ENCODE measurements at regions not wholly inside any gene's neighbourhood (a gene's known extent, or its start where the extent isn't known, plus 50 kb on each side); places are given as distances from the start of the nearest gene placed in this dataset.

DNA sequence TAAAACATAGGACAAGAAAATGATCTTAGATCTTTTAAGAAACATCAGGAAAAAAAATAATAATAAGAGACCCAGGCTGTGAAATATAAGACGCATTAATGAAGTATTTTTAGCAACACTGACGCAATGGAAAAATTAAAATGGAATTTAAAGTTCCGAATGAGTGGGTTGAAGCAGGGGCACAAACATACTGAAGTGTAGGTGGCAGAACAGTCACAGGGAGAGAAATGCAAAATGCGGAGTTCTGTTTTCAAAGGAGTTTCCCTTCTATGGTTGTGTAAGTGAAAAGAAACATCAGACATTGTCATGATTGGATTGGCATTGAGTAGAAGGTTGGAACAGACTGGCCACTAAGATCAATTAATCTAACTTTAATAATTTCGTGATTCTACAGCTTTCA is 159.8 kb downstream of the CYSLTR2 start:
- Histone ChIP-seq H4K20me1 (ENCODE audit: low read length) (no peaks in the 10 kb centered on the region), H3K79me2 (ENCODE audit: low read length) (no peaks in the 10 kb centered on the region), H3K9me2 (replicated peaks; ENCODE audit: low read length) (no peaks in the 10 kb centered on the region), H3K4me1 (ENCODE audit: insufficient read depth, low read length) (peaks cover 7% of the 10 kb centered on the region), H3K4me3 (ENCODE audit: low read length) (no peak overlapping the region), H3F3A (ENCODE audit: low read length, unreplicated experiment) (no peaks in the 10 kb centered on the region), H3K9me3 (ENCODE audit: low read length) (no peaks in the 10 kb centered on the region), H3K9ac (ENCODE audit: low read length) (no peak overlapping the region), H3K27ac (ENCODE audit: low read length) (no peak overlapping the region), H3K36me3 (ENCODE audit: low read depth, low read length) (no peaks in the 10 kb centered on the region), H3K27me3 (ENCODE audit: low read length) (no peaks in the 10 kb centered on the region), H3K4me2 (ENCODE audit: low read length) (no peak overlapping the region), H2AFZ (ENCODE audit: low read length) (no peak overlapping the region)
- TF ChIP-seq EZH2phosphoT487 (IDR thresholded peaks at IDR 0.05; ENCODE audit: borderline replicate concordance, low read length) (no peak), EZH2 (IDR thresholded peaks at IDR 0.05; ENCODE audit: low read length, unreplicated experiment) (no peak)
- TF ChIP-seq, protein P1, sequence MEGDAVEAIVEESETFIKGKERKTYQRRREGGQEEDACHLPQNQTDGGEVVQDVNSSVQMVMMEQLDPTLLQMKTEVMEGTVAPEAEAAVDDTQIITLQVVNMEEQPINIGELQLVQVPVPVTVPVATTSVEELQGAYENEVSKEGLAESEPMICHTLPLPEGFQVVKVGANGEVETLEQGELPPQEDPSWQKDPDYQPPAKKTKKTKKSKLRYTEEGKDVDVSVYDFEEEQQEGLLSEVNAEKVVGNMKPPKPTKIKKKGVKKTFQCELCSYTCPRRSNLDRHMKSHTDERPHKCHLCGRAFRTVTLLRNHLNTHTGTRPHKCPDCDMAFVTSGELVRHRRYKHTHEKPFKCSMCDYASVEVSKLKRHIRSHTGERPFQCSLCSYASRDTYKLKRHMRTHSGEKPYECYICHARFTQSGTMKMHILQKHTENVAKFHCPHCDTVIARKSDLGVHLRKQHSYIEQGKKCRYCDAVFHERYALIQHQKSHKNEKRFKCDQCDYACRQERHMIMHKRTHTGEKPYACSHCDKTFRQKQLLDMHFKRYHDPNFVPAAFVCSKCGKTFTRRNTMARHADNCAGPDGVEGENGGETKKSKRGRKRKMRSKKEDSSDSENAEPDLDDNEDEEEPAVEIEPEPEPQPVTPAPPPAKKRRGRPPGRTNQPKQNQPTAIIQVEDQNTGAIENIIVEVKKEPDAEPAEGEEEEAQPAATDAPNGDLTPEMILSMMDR (conservative IDR thresholded peaks at IDR 0.05; ENCODE audit: low read depth, low read length): no peak
- intact Hi-C loops (cut with micrococcal nuclease): no loop called here
- no TSS peak for BruUV-seq (replicated peaks)
- POLR2A ChIA-PET (ENCODE audit: unreplicated experiment): no interaction called here
- CTCF ChIA-PET: no interaction called here
- no peak for DNase-seq
- no peak for ATAC-seq

DNA sequence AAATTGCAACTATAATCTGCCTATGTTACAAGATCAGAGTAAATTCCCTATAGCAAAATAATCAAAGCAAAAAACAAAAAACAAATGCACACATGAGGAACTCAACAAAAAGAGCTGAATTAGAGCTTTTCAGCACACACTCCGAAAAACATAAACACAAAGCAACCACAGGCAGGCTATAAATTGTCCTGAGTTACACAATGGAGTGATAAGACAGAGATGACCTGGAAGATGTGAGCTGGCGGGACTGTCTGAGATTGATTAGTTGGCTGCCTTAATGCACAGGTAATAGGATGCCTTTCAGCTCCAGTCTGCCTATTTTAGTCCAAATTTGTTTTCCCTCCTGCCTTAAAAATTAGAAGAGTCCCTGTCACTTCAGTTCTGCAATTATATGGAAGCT is 159.0 kb upstream of the FNDC3A start:
- Histone ChIP-seq H3K27me3 (ENCODE audit: low read length) (no peaks in the 10 kb centered on the region), H3K9ac (ENCODE audit: low read length) (no peak overlapping the region), H3F3A (ENCODE audit: low read length, unreplicated experiment) (no peaks in the 10 kb centered on the region), H3K9me3 (ENCODE audit: low read length) (no peaks in the 10 kb centered on the region), H3K27ac (ENCODE audit: low read length) (no peak overlapping the region), H2AFZ (ENCODE audit: low read length) (no peak overlapping the region), H4K20me1 (ENCODE audit: low read length) (no peaks in the 10 kb centered on the region), H3K4me2 (ENCODE audit: low read length) (no peak overlapping the region), H3K4me1 (ENCODE audit: insufficient read depth, low read length) (peaks cover 32% of the 10 kb centered on the region), H3K9me2 (replicated peaks; ENCODE audit: low read length) (no peaks in the 10 kb centered on the region), H3K4me3 (ENCODE audit: low read length) (no peak overlapping the region), H3K36me3 (ENCODE audit: low read depth, low read length) (no peaks in the 10 kb centered on the region), H3K79me2 (ENCODE audit: low read length) (no peaks in the 10 kb centered on the region)
- ChIA-PET POLR2A (ENCODE audit: unreplicated experiment) (no interaction called here), CTCF (no interaction called here)
- no peak for ATAC-seq
- no TSS peak for BruUV-seq (replicated peaks)
- intact Hi-C loops (cut with micrococcal nuclease): no loop called here
- TF ChIP-seq EZH2phosphoT487 (IDR thresholded peaks at IDR 0.05; ENCODE audit: borderline replicate concordance, low read length) (no peak), EZH2 (IDR thresholded peaks at IDR 0.05; ENCODE audit: low read length, unreplicated experiment) (no peak)
- TF ChIP-seq, protein P1 (conservative IDR thresholded peaks at IDR 0.05; ENCODE audit: low read depth, low read length): no peak
- no peak for DNase-seq

DNA sequence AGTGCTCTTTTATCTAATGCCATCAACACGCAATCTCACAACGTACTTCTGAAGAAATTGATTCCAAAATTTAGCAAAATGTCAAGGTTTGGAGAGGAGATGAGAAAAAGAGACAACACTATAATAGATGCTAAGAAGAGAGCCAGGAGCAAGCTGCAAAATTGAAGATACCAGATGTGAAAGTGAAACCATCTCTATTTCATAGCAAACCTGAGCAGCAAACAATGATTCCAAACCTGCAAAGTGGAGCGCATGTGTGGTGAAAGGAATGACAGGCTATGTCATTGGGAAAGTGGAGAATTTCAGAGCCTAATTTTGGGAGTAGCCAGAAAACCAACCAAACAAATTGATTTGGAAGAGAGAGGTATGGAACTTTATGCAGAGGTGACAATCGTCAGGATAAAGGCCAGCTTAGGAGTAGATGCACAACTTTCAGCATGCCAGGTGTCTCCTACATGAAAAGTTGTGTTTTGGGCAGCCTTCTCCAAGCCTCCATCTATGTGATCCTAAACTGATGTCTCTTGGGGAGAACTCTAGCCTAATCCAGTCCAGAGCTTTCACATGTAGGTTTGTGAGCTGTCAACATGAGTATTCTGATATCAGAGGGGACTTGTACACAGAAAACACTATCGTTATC is 158.4 kb upstream of the FNDC3A start:
- Histone ChIP-seq H3K27ac (ENCODE audit: low read length) (no peak overlapping the region), H3K9me2 (replicated peaks; ENCODE audit: low read length) (no peaks in the 10 kb centered on the region)
- CTCF ChIA-PET: interaction anchor here (0.5 to 0.6 kb wide), 3 partner anchors 40 to 293 kb away, joined by 3 to 7 read pairs (median 4); no protein-coding TSS in a partner anchor

More for the DNA sequence above, 158.4 kb upstream of the FNDC3A start:
- Histone ChIP-seq H3K9me3 (ENCODE audit: low read length) (no peaks in the 10 kb centered on the region), H3K4me2 (ENCODE audit: low read length) (no peak overlapping the region), H3K4me3 (ENCODE audit: low read length) (no peak overlapping the region), H3K9ac (ENCODE audit: low read length) (no peak overlapping the region), H2AFZ (ENCODE audit: low read length) (no peak overlapping the region), H3K4me1 (ENCODE audit: insufficient read depth, low read length) (peaks cover 32% of the 10 kb centered on the region), H3K36me3 (ENCODE audit: low read depth, low read length) (no peaks in the 10 kb centered on the region), H3F3A (ENCODE audit: low read length, unreplicated experiment) (no peaks in the 10 kb centered on the region), H3K27me3 (ENCODE audit: low read length) (no peaks in the 10 kb centered on the region), H4K20me1 (ENCODE audit: low read length) (no peaks in the 10 kb centered on the region), H3K79me2 (ENCODE audit: low read length) (no peaks in the 10 kb centered on the region)
- TF ChIP-seq EZH2 (IDR thresholded peaks at IDR 0.05; ENCODE audit: low read length, unreplicated experiment) (no peak), EZH2phosphoT487 (IDR thresholded peaks at IDR 0.05; ENCODE audit: borderline replicate concordance, low read length) (no peak)
- TF ChIP-seq, protein P1 (conservative IDR thresholded peaks at IDR 0.05; ENCODE audit: low read depth, low read length): no peak
- intact Hi-C loops (cut with micrococcal nuclease): no loop called here
- POLR2A ChIA-PET (ENCODE audit: unreplicated experiment): no interaction called here
- ATAC-seq (no peak), DNase-seq (no peak)
- no TSS peak for BruUV-seq (replicated peaks)
